IMR-90 (cell line): ENCODE measurements at regions not wholly inside any gene's neighbourhood (a gene's known extent, or its start where the extent isn't known, plus 50 kb on each side); places are given as distances from the start of the nearest gene placed in this dataset.

Source experiments
- CEBPB ChIP-seq: IDR thresholded peaks from 2 replicates; pipeline ENCODE4 v1.6.1; 2012; ENCODE audit warnings: low read depth, low read length, improper control_type of control experiment
- CTCF ChIP-seq: conservative IDR thresholded peaks from 2 replicates; pipeline ENCODE4 v1.5.1; 2012; ENCODE audit warnings: mild to moderate bottlenecking, low read depth, low read length, improper control_type of control experiment
- NFE2L2 ChIP-seq: fragments of 150-350 bp; IDR thresholded peaks from 2 replicates; pipeline ENCODE4 v1.6.1; 2016; ENCODE audit warnings: low read depth, mild to moderate bottlenecking, low read length
- POLR2A ChIP-seq: IDR thresholded peaks from 2 replicates; pipeline ENCODE4 v1.6.1; 2012; ENCODE audit warnings: mild to moderate bottlenecking, low read depth, low read length

DNA sequence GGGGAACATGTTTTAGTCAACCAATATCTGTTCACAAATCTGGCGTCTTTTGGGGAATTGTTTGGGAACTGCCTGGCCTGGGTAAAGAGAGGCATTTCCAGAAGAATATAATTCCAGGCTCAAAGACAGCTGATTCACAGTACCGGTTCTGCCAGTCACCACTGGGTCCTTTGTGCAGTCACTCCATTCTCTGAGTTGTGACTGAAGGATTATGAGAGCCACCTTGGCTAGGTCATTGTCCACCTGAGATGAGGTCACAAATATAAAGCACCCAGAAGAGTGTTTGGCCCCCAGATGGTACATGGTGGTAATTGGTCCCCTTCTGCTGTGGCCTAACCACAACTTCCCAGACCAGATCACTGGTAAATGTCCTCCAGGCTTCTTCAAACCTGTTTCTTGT is 121.0 kb upstream of the SPACA1 start:
- no peak for TF ChIP-seq CTCF
- TF ChIP-seq NFE2L2 = no peak
- no peak for TF ChIP-seq POLR2A
- no peak for TF ChIP-seq CEBPB
